ENCODE measurements at regions not wholly inside any gene's neighbourhood (a gene's known extent, or its start where the extent isn't known, plus 50 kb on each side); places are given as distances from the start of the nearest gene placed in this dataset.
A peak's percentile ranks its signal among the peaks of the same experiment; 100 is the strongest.

DNA sequence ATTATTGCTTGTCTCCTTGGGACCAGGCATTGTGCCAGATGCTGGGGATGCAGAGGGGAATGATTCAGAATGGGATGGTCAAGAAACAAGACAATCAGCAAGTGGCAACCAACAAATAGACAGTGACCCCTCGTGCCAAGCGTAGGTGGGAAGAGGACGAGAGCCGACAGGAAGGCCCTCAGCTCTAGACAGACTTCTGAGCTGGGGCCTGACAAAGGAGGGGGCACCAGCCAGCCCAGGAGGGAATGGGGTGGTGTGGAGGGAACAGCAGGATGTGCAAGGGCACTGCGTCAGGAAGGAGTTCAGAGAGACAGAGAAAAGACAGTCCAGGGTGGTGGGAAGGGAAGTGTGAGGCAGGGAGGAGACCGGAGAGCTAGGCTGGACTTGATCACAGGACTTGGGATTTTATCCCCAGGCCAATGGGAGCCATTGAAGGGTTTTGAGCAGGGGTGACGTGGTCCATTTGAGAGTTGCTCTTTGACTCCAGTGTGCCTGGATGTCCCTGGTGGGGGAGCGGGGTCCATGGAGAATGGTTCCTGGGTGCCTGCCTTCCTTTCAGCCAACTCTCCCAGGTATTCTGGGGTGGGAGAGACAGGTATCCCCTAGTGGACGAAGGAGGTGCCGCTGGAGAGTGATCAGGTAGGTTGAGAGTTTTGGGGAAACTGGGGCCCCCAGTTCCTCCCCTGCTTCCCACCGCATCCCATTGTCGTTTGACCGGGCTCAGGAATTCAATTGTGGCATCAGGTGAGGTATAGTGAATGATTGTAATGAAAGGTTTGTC lies 79.3 kb upstream of the ZNF618 start:
- intact Hi-C loops (cut with DNase I): no loop called here
- no peak for ATAC-seq
- DNase-seq (ENCODE audit: low spot score): no peak

GRCh38 chr9:113798062-113799030 lies 77.8 kb upstream of the ZNF618 start:
- intact Hi-C loops (cut with DNase I): no loop called here
- ATAC-seq: no peak
- no peak for DNase-seq (ENCODE audit: low spot score)

DNA sequence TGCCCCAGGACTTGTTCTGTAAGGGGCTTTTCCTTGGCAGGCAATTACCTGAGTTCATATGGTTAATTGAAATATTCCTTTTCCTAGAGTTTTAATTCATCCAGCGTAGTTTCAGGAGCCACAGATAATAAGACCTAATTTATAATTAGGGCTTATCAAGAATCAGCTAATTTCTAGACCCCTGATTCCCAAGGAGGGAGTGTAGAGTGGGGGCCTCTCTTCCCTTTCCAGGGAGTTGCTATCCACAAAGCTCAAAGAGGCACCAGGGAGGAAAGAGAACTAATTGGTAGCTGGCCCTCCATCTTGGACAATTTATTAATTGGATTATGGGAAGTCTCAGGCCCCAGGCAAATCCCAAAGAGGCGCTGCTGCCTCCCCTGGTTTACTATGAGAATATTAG lies 75.8 kb upstream of the ZNF618 start:
- no peak for DNase-seq (ENCODE audit: low spot score)
- intact Hi-C loops (cut with DNase I): no loop called here
- ATAC-seq: no peak

DNA sequence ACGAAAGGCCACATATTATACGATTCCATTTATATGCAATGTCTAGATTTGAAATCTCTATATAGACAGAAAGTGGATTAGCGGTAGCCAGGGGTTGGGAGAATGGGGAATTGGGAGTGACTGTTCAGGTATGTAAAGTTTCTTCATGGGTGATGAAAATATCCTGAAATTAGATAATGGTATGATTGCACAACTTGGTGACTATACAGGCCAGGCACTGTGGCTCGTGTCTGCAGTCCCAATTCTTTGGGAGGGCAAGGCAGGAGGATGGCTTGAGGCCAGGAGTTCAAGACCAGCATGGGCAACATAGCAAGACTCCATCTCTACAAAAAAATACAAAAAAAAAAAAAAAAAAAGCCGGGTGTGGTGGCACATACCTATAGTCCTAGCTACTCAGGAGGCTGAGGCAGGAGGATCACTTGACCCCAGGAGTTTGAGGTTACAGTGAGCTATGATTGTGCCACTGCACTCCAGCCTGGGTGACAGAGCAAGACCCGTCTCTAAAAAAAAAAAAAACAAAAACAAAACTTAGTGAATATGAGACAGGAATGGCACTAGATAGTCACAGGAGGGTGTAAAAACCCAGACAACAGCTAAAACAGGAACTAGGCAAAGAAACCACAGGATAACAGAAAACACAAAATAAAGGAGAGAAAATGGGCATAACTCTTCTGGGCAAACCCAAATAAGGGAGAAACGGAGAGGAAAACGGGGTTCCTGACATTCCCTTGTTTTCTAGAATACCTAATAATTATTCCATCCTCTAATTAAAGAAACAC lies 72.1 kb upstream of the ZNF618 start:
- no peak for ATAC-seq
- no peak for DNase-seq (ENCODE audit: low spot score)
- intact Hi-C loops (cut with DNase I): no loop called here

DNA sequence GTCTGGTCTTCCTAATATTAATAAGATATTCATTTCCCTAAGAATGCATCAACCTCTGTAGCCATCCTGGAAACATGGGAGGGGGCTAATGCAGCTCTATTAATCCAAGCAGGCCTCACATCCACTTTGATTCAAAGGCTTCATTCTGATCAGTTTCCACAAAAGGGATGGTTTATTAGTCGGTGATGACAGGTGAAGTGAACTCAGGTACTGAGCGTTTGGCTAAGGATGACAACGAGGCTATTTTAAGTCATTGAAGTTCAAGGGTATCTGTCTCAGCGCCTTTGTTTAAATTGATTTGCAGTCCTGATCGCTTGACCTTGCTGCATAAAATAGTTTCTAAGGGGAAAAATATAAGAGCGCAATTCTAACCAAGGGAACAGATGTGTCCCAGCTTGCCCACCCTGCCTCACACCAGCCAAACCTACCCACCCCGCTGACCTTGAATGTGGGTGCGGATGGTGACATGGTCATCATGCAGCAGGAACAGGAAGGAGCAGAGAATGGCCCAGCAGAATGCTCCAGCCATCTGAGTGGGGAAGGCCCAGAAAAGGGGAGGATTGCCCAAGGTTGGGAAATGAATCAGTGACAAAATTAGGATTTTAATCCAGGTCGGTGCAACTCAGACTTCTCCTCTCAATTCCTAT lies 70.5 kb upstream of the ZNF618 start:
- no peak for DNase-seq (ENCODE audit: low spot score)
- no peak for ATAC-seq
- intact Hi-C loops (cut with DNase I): no loop called here

GRCh38 chr9:113807173-113808061 lies 68.7 kb upstream of the ZNF618 start:
- DNase-seq (ENCODE audit: low spot score) (no peak), ATAC-seq (peak; percentile 79)
- intact Hi-C loops (cut with DNase I): no loop called here

- ATAC-seq: peak; percentile 83
- intact Hi-C loops (cut with DNase I): no loop called here
- no peak for DNase-seq (ENCODE audit: low spot score)
Measured at GRCh38 chr9:113808391-113809358, 67.4 kb upstream of the ZNF618 start.

DNA sequence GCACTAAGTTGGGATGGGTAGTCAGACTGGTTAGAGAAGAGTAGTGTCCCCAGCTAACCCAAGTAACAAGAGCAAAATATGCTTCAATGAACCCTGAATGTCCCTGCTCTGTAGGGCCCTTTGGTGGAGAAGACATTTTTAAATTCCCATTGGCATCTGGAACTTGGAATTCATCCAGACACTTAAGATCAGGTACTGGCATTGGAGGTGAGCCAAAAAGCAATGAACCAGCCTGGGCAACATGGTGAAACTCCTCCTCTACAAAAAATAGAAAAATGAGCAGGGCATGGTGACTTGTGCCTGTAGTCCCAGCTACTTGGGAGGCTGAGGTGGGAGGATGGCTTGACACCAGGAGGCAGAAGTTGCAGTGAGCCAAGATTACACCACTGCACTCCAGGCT lies 58.9 kb upstream of the ZNF618 start:
- ATAC-seq: no peak
- intact Hi-C loops (cut with DNase I): no loop called here
- no peak for DNase-seq (ENCODE audit: low spot score)

GRCh38 chr9:113818391-113818790 lies 57.7 kb upstream of the ZNF618 start:
- intact Hi-C loops (cut with DNase I): no loop called here
- DNase-seq (ENCODE audit: low spot score) (no peak), ATAC-seq (no peak)

- DNase-seq (ENCODE audit: low spot score) (no peak), ATAC-seq (no peak)
- intact Hi-C loops (cut with DNase I): no loop called here
Measured at GRCh38 chr9:113822315-113822714, 53.8 kb upstream of the ZNF618 start.

- ATAC-seq (no peak), DNase-seq (ENCODE audit: low spot score) (no peak)
- intact Hi-C loops (cut with DNase I): no loop called here
Measured at GRCh38 chr9:113823421-113823820, 52.7 kb upstream of the ZNF618 start.
